WTC11 (cell line): ENCODE measurements at regions not wholly inside any gene's neighbourhood (a gene's known extent, or its start where the extent isn't known, plus 50 kb on each side); places are given as distances from the start of the nearest gene placed in this dataset.

Source experiments
- ATAC-seq: fragments of 200-7000 bp; cut with Tn5 transposase; 2 replicates; pipeline ENCODE4 v1.10.0; 2021; ENCODE audit warnings: mild to moderate bottlenecking, moderate library complexity
- CTCF ChIA-PET: fragments of 300-600 bp; sonication (Branson Sonifier 250); formaldehyde crosslinking; loops from one replicate; lab custom pipeline; 2021; ENCODE audit warnings: antibody characterized with exemption; lab: Charles Lee
- POLR2A ChIA-PET: fragments of 350-600 bp; sonication (Branson Sonifier 250); formaldehyde crosslinking; loops from one replicate; lab custom pipeline; 2021; ENCODE audit warnings: antibody characterized with exemption; lab: Charles Lee
- DNase-seq: peaks from one replicate; pipeline ENCODE4 v3.0.0; 2021; ENCODE audit warnings: low spot score
- H3K27ac Mint-ChIP-seq: 2 replicates; pipeline ENCODE4 v1.8.0; 2021; ENCODE audit warnings: mixed read lengths
- H3K27me3 Mint-ChIP-seq: 2 replicates; pipeline ENCODE4 v1.8.0; 2021; ENCODE audit warnings: low read depth, mild to moderate bottlenecking, moderate library complexity, mixed read lengths
- H3K36me3 Mint-ChIP-seq: 2 replicates; pipeline ENCODE4 v1.8.0; 2021; ENCODE audit warnings: mixed read lengths
- H3K4me1 Mint-ChIP-seq: 2 replicates; pipeline ENCODE4 v1.8.0; 2022; ENCODE audit warnings: mixed read lengths
- H3K4me3 Mint-ChIP-seq: 2 replicates; pipeline ENCODE4 v1.8.0; 2021; ENCODE audit warnings: mild to moderate bottlenecking, moderate library complexity, mixed read lengths
- H3K9me3 Mint-ChIP-seq: 2 replicates; pipeline ENCODE4 v1.8.0; 2021; ENCODE audit warnings: mixed read lengths
- ATF3 ChIP-seq: sonication (generic); formaldehyde crosslinking; conservative IDR thresholded peaks from 2 replicates; pipeline ENCODE4 v1.8.1; 2022; ENCODE audit warnings: mild to moderate bottlenecking, missing genetic modification reagents
- CREB1 ChIP-seq: sonication (generic); formaldehyde crosslinking; IDR thresholded peaks from 2 replicates; pipeline ENCODE4 v1.8.0; 2023; ENCODE audit warnings: mild to moderate bottlenecking, missing genetic modification reagents
- E2F1 ChIP-seq: sonication (generic); formaldehyde crosslinking; IDR thresholded peaks from 2 replicates; pipeline ENCODE4 v1.8.0; 2022; ENCODE audit warnings: mild to moderate bottlenecking, missing genetic modification reagents
- FOXP1 ChIP-seq: sonication (generic); formaldehyde crosslinking; IDR thresholded peaks from 2 replicates; pipeline ENCODE4 v1.8.0; 2022; ENCODE audit warnings: missing genetic modification reagents, mild to moderate bottlenecking, moderate library complexity, borderline replicate concordance
- GRHL2 ChIP-seq: fragments of 250-450 bp; sonication (Bioruptor Pico); IDR thresholded peaks from 2 replicates; pipeline ENCODE4 v1.8.0; 2022; ENCODE audit warnings: mild to moderate bottlenecking, moderate library complexity; ENCODE audit not compliant: insufficient replicate concordance, severe bottlenecking
- JAZF1 ChIP-seq: fragments of 250-450 bp; sonication (Bioruptor Pico); IDR thresholded peaks from 2 replicates; pipeline ENCODE4 v1.9.0; 2021; ENCODE audit warnings: moderate library complexity, mild to moderate bottlenecking, inconsistent platforms
- JUN ChIP-seq: sonication (generic); formaldehyde crosslinking; IDR thresholded peaks from 2 replicates; pipeline ENCODE4 v1.8.0; 2023; ENCODE audit warnings: mild to moderate bottlenecking, missing genetic modification reagents
- MAX ChIP-seq: sonication (generic); formaldehyde crosslinking; IDR thresholded peaks from 2 replicates; pipeline ENCODE4 v1.8.0; 2022; ENCODE audit warnings: mild to moderate bottlenecking, missing genetic modification reagents
- MYBL2 ChIP-seq: sonication (generic); formaldehyde crosslinking; IDR thresholded peaks from 2 replicates; pipeline ENCODE4 v1.8.1; 2023; ENCODE audit warnings: mild to moderate bottlenecking, moderate library complexity, missing genetic modification reagents
- NFYB ChIP-seq: sonication (generic); formaldehyde crosslinking; conservative IDR thresholded peaks from 2 replicates; pipeline ENCODE4 v1.8.0; 2022; ENCODE audit warnings: low read depth, missing genetic modification reagents
- PREB ChIP-seq: sonication (generic); formaldehyde crosslinking; IDR thresholded peaks from 2 replicates; pipeline ENCODE4 v1.8.1; 2022; ENCODE audit warnings: mild to moderate bottlenecking, missing genetic modification reagents, moderate library complexity, borderline replicate concordance
- RELA ChIP-seq: sonication (generic); formaldehyde crosslinking; IDR thresholded peaks from 2 replicates; pipeline ENCODE4 v1.8.1; 2022; ENCODE audit warnings: missing genetic modification reagents, mild to moderate bottlenecking, borderline replicate concordance
- RORB ChIP-seq: fragments of 250-450 bp; sonication (Bioruptor Pico); IDR thresholded peaks from 2 replicates; pipeline ENCODE4 v1.9.0; 2021; ENCODE audit warnings: mild to moderate bottlenecking
- SMAD4 ChIP-seq: sonication (generic); formaldehyde crosslinking; IDR thresholded peaks from 2 replicates; pipeline ENCODE4 v1.8.0; 2022; ENCODE audit warnings: mild to moderate bottlenecking, missing genetic modification reagents
- TEAD1 ChIP-seq: sonication (generic); formaldehyde crosslinking; IDR thresholded peaks from 2 replicates; pipeline ENCODE4 v1.8.0; 2022; ENCODE audit warnings: mild to moderate bottlenecking, missing genetic modification reagents
- TP53 ChIP-seq: sonication (generic); formaldehyde crosslinking; IDR thresholded peaks from 2 replicates; pipeline ENCODE4 v1.8.1; 2023; ENCODE audit warnings: mild to moderate bottlenecking, missing genetic modification reagents
- ZNF317 ChIP-seq: sonication (generic); formaldehyde crosslinking; IDR thresholded peaks from 2 replicates; pipeline ENCODE4 v1.8.1; 2023; ENCODE audit warnings: low read depth, mild to moderate bottlenecking, moderate library complexity, missing genetic modification reagents, borderline replicate concordance
- ZNF423 ChIP-seq: fragments of 250-450 bp; sonication (Bioruptor Pico); IDR thresholded peaks from 2 replicates; pipeline ENCODE4 v2.1.2; 2022; ENCODE audit warnings: mild to moderate bottlenecking, moderate library complexity
- TF ChIP-seq, protein P1 (sequence below): fragments of 200-600 bp; IDR thresholded peaks from 2 replicates; pipeline ENCODE4 v1.8.0; 2022; ENCODE audit warnings: antibody characterized with exemption
- TF ChIP-seq, protein P2 (sequence below): fragments of 250-450 bp; sonication (Bioruptor Pico); IDR thresholded peaks from 2 replicates; pipeline ENCODE4 v1.8.0; 2021; ENCODE audit warnings: mild to moderate bottlenecking
- TF ChIP-seq, protein P3 (sequence below): sonication (generic); formaldehyde crosslinking; IDR thresholded peaks from 2 replicates; pipeline ENCODE4 v1.8.0; 2022; ENCODE audit warnings: mild to moderate bottlenecking, missing genetic modification reagents
- TF ChIP-seq, protein P4 (sequence below): fragments of 250-450 bp; sonication (Bioruptor Pico); IDR thresholded peaks from 2 replicates; pipeline ENCODE4 v2.1.2; 2022; ENCODE audit warnings: mild to moderate bottlenecking, moderate library complexity

GRCh38 chr1:8216005-8216404 lies 101.9 kb upstream of the SLC45A1 start (continued):
- TF ChIP-seq, protein P1, sequence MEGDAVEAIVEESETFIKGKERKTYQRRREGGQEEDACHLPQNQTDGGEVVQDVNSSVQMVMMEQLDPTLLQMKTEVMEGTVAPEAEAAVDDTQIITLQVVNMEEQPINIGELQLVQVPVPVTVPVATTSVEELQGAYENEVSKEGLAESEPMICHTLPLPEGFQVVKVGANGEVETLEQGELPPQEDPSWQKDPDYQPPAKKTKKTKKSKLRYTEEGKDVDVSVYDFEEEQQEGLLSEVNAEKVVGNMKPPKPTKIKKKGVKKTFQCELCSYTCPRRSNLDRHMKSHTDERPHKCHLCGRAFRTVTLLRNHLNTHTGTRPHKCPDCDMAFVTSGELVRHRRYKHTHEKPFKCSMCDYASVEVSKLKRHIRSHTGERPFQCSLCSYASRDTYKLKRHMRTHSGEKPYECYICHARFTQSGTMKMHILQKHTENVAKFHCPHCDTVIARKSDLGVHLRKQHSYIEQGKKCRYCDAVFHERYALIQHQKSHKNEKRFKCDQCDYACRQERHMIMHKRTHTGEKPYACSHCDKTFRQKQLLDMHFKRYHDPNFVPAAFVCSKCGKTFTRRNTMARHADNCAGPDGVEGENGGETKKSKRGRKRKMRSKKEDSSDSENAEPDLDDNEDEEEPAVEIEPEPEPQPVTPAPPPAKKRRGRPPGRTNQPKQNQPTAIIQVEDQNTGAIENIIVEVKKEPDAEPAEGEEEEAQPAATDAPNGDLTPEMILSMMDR, result no peak
- TF ChIP-seq NFYB (CRISPR knock-in tag), result no peak
- TF ChIP-seq ZNF317 (CRISPR knock-in tag), result no peak
- TF ChIP-seq MYBL2 (CRISPR knock-in tag), result no peak
- no peak for TF ChIP-seq ZNF423 (CRISPR knock-in tag)
- TF ChIP-seq ATF3 (CRISPR knock-in tag), result no peak
- no peak for TF ChIP-seq PREB (CRISPR knock-in tag)
- TF ChIP-seq RELA (CRISPR knock-in tag), result no peak
- TF ChIP-seq GRHL2 (CRISPR knock-in tag), result no peak
- TF ChIP-seq, protein P2, sequence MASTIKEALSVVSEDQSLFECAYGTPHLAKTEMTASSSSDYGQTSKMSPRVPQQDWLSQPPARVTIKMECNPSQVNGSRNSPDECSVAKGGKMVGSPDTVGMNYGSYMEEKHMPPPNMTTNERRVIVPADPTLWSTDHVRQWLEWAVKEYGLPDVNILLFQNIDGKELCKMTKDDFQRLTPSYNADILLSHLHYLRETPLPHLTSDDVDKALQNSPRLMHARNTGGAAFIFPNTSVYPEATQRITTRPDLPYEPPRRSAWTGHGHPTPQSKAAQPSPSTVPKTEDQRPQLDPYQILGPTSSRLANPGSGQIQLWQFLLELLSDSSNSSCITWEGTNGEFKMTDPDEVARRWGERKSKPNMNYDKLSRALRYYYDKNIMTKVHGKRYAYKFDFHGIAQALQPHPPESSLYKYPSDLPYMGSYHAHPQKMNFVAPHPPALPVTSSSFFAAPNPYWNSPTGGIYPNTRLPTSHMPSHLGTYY (CRISPR knock-in tag), result no peak

DNA sequence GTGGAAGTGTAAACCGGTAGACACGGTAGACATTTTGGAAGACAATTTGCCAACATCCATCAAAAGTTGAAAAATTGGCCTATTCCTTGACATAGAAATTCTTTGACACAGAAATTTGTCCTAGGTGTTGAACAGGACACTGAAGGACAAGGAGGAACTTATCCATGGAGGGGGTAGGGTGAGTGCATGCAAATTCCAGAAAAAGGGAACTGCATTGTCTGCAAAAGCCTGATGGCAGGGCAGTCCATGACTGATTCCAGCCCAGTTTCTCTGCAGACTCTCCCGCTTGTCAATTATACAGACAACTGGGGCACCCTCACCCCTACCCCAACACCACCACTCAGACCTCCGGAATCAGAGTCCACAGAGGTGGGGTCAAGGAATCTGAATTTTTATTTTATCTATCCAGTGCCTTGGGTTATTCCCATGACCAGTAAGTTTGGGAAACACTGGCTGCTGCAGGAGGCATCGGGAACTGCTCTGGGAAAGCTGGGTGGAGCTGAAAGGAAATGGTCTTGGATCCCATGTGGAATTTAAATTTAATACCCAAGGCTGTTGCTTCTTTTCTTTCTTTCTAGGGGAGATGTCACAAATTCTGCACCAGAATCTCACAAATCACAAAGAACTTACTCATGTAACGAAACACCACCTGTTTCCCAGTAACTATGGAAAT lies 103.3 kb upstream of the SLC45A1 start:
- H3K27ac Mint-ChIP-seq, result no peak overlapping the region
- DNase-seq (no peak), ATAC-seq (no peak)
- no peaks in the 10 kb centered on the region for H3K36me3 Mint-ChIP-seq
- no peaks in the 10 kb centered on the region for H3K9me3 Mint-ChIP-seq
- H3K4me1 Mint-ChIP-seq, result peaks cover 66% of the 10 kb centered on the region
- POLR2A ChIA-PET, result no interaction called here
- peaks cover 18% of the 10 kb centered on the region for H3K27me3 Mint-ChIP-seq
- CTCF ChIA-PET, result interaction anchor here (1.0 to 1.3 kb wide), 2 partner anchors 49 to 100 kb away, joined by 3 to 10 read pairs; no protein-coding TSS in a partner anchor
- H3K4me3 Mint-ChIP-seq, result no peak overlapping the region
- TF ChIP-seq JAZF1 (no peak), E2F1 (no peak), RELA (CRISPR knock-in tag) (no peak), FOXP1 (CRISPR knock-in tag) (no peak), RORB (CRISPR knock-in tag) (no peak), NFYB (CRISPR knock-in tag) (no peak), SMAD4 (CRISPR knock-in tag) (no peak), JUN (CRISPR knock-in tag) (no peak), CREB1 (CRISPR knock-in tag) (no peak), MAX (CRISPR knock-in tag) (no peak), TEAD1 (CRISPR knock-in tag) (no peak), TP53 (CRISPR knock-in tag) (no peak)
- TF ChIP-seq, protein P3, sequence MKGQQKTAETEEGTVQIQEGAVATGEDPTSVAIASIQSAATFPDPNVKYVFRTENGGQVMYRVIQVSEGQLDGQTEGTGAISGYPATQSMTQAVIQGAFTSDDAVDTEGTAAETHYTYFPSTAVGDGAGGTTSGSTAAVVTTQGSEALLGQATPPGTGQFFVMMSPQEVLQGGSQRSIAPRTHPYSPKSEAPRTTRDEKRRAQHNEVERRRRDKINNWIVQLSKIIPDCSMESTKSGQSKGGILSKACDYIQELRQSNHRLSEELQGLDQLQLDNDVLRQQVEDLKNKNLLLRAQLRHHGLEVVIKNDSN (CRISPR knock-in tag), result no peak
- TF ChIP-seq, protein P4, sequence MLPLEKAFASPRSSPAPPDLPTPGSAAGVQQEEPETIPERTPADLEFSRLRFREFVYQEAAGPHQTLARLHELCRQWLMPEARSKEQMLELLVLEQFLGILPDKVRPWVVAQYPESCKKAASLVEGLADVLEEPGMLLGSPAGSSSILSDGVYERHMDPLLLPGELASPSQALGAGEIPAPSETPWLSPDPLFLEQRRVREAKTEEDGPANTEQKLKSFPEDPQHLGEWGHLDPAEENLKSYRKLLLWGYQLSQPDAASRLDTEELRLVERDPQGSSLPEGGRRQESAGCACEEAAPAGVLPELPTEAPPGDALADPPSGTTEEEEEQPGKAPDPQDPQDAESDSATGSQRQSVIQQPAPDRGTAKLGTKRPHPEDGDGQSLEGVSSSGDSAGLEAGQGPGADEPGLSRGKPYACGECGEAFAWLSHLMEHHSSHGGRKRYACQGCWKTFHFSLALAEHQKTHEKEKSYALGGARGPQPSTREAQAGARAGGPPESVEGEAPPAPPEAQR, result no peak
- TF ChIP-seq, protein P1, result no peak
